ENCODE measurements at regions not wholly inside any gene's neighbourhood (a gene's known extent, or its start where the extent isn't known, plus 50 kb on each side); places are given as distances from the start of the nearest gene placed in this dataset.
"Not testable (repeated sequence)": the region's sequence is repeated elsewhere in the genome, so short reads cannot be mapped to it uniquely, and the experiment has no call there.

- no peak for DNase-seq
- no peak for TF ChIP-seq CTCF (IDR thresholded peaks at IDR 0.05; ENCODE audit: borderline replicate concordance)
- Histone ChIP-seq H3K27me3 (ENCODE audit: low read depth) (no peaks in the 10 kb centered on the region), H3K4me3 (no peak overlapping the region), H3K4me1 (no peaks in the 10 kb centered on the region), H3K36me3 (no peaks in the 10 kb centered on the region), H3K9me3 (replicated peaks) (no peaks in the 10 kb centered on the region), H3K27ac (replicated peaks) (no peak overlapping the region)
- intact Hi-C loops (cut with micrococcal nuclease), result no loop called here
Observed at GRCh38 chr3:89954137-89954536, 846.7 kb downstream of the EPHA3 start.

- Histone ChIP-seq H3K27me3 (ENCODE audit: low read depth) (no peaks in the 10 kb centered on the region), H3K36me3 (no peaks in the 10 kb centered on the region), H3K4me1 (no peaks in the 10 kb centered on the region), H3K4me3 (no peak overlapping the region), H3K27ac (replicated peaks) (no peak overlapping the region), H3K9me3 (replicated peaks) (no peaks in the 10 kb centered on the region)
- DNase-seq, result no peak
- intact Hi-C loops (cut with micrococcal nuclease), result no loop called here
- TF ChIP-seq CTCF (IDR thresholded peaks at IDR 0.05; ENCODE audit: borderline replicate concordance), result no peak
Observed at GRCh38 chr3:89955156-89955555, 847.7 kb downstream of the EPHA3 start.

- intact Hi-C loops (cut with micrococcal nuclease), result no loop called here
- no peaks in the 10 kb centered on the region for H3K36me3 ChIP-seq
- H3K9me3 ChIP-seq (replicated peaks), result peaks cover 4% of the 10 kb centered on the region
- DNase-seq, result no peak
- H3K27ac ChIP-seq (replicated peaks), result no peak overlapping the region
- no peaks in the 10 kb centered on the region for H3K27me3 ChIP-seq (ENCODE audit: low read depth)
- no peak overlapping the region for H3K4me3 ChIP-seq
- no peak for TF ChIP-seq CTCF (IDR thresholded peaks at IDR 0.05; ENCODE audit: borderline replicate concordance)
- H3K4me1 ChIP-seq, result no peaks in the 10 kb centered on the region
Observed at GRCh38 chr3:89957451-89957850, 850.0 kb downstream of the EPHA3 start.

- H3K27me3 ChIP-seq (ENCODE audit: low read depth); DNase-seq; H3K27ac ChIP-seq (replicated peaks); H3K4me3 ChIP-seq; H3K4me1 ChIP-seq; H3K9me3 ChIP-seq (replicated peaks); intact Hi-C loops (cut with micrococcal nuclease); H3K36me3 ChIP-seq: not testable (repeated sequence)
Observed at GRCh38 chr3:89958163-89958562, 850.7 kb downstream of the EPHA3 start.

GRCh38 chr3:89964347-89964746 lies 856.9 kb downstream of the EPHA3 start:
- no peak for DNase-seq
- no peaks in the 10 kb centered on the region for H3K4me1 ChIP-seq
- no peak overlapping the region for H3K4me3 ChIP-seq
- TF ChIP-seq CTCF (IDR thresholded peaks at IDR 0.05; ENCODE audit: borderline replicate concordance), result no peak
- no peak overlapping the region for H3K27ac ChIP-seq (replicated peaks)
- H3K27me3 ChIP-seq (ENCODE audit: low read depth), result no peaks in the 10 kb centered on the region
- H3K9me3 ChIP-seq (replicated peaks), result peaks cover 16% of the 10 kb centered on the region
- intact Hi-C loops (cut with micrococcal nuclease), result no loop called here
- H3K36me3 ChIP-seq, result no peaks in the 10 kb centered on the region

GRCh38 chr3:89966877-89967665 lies 859.6 kb downstream of the EPHA3 start:
- intact Hi-C loops (cut with micrococcal nuclease), result no loop called here
- DNase-seq, result no peak
- no peak overlapping the region for H3K4me3 ChIP-seq
- TF ChIP-seq CTCF (IDR thresholded peaks at IDR 0.05; ENCODE audit: borderline replicate concordance), result no peak
- H3K27ac ChIP-seq (replicated peaks), result no peak overlapping the region
- peaks cover 16% of the 10 kb centered on the region for H3K9me3 ChIP-seq (replicated peaks)
- H3K4me1 ChIP-seq, result no peaks in the 10 kb centered on the region
- H3K27me3 ChIP-seq (ENCODE audit: low read depth), result no peaks in the 10 kb centered on the region
- no peaks in the 10 kb centered on the region for H3K36me3 ChIP-seq

Data from left ventricle myocardium inferior (tissue), 1 donor.